ENCODE measurements at regions not wholly inside any gene's neighbourhood (a gene's known extent, or its start where the extent isn't known, plus 50 kb on each side); places are given as distances from the start of the nearest gene placed in this dataset.

DNA sequence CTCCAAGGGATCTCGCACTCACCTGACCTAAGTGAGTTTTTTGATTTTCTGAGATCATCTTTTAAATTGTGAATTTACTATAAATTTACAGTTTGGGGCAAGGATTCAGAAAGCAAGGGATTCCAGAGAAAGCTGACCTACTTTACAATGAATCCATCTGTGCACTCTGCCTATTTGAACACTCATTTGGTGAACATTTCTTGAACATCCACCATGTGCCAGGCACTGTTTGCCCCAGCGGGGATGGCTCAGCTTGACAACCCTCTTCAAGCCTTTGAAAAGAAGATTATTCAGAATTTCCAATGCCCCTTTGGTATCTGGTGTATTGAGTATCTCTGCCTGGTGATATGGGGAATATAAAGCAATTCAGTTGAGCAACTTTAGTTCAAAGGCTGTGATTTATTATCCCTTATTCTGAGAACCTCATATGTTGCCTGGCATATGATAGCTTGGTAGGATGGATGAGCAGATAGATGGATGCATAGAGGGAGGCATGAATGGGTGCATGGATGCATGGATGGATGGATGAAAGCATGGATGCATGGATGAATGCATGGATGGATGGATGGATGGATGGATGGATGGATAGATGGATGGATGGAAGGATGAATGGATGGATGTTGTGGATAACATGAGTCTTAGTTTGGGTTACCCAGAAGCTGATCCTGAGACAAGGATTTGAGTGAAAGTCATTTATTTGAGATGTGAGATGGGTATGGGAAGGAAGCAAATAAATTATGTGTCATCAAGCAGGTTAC is 149.7 kb upstream of the ZNF366 start:
- no peak for ATAC-seq (ENCODE audit: low read depth)
- Histone ChIP-seq H3K4me1 (ENCODE audit: control insufficient read depth, insufficient read depth, low read length) (peaks cover 2% of the 10 kb centered on the region; the same call in 1 of the 2 replicates), H3K14ac (replicated peaks; ENCODE audit: low read depth, low read length) (no peak overlapping the region), H2BK5ac (ENCODE audit: low read depth, low read length, poor library complexity, severe bottlenecking) (no peak overlapping the region), H3K4me3 (ENCODE audit: insufficient read depth, low read depth, low read length) (no peak overlapping the region), H3K9me3 (ENCODE audit: control insufficient read depth, insufficient read depth, low read length) (no peaks in the 10 kb centered on the region), H4K91ac (ENCODE audit: insufficient read depth, low read depth, low read length) (no peak overlapping the region), H4K5ac (ENCODE audit: low read depth, low read length) (no peak overlapping the region), H3K79me1 (ENCODE audit: low read depth in 1 of 2, low read length in 2 of 2) (no peaks in the 10 kb centered on the region), H3K23ac (ENCODE audit: low read depth, low read length) (no peak overlapping the region), H3K27me3 (ENCODE audit: control insufficient read depth, insufficient read depth, low read length) (peaks cover 1% of the 10 kb centered on the region; the same call in 1 of the 2 replicates), H2AFZ (replicated peaks; ENCODE audit: low read length, poor library complexity) (no peak overlapping the region), H2BK120ac (ENCODE audit: low read depth, low read length) (no peak overlapping the region), H4K8ac (ENCODE audit: low read depth in 2 of 2, low read length in 2 of 2) (no peak overlapping the region), H3K56ac (ENCODE audit: extremely low read depth, insufficient read depth, low read length) (no peak overlapping the region), H2AK5ac (ENCODE audit: low read depth, low read length) (no peak overlapping the region), H3K27ac (ENCODE audit: insufficient read depth, low read length) (no peak overlapping the region), H3K18ac (ENCODE audit: low read depth, low read length) (no peak overlapping the region), H4K20me1 (ENCODE audit: insufficient read depth, low read length) (no peaks in the 10 kb centered on the region), H2BK20ac (ENCODE audit: low read depth, low read length) (no peak overlapping the region), H3K36me3 (ENCODE audit: control insufficient read depth, insufficient read depth, low read length) (no peaks in the 10 kb centered on the region), H3K4ac (ENCODE audit: low read depth, low read length) (no peak overlapping the region), H2BK15ac (ENCODE audit: low read depth, low read length) (no peak overlapping the region), H2AK9ac (replicated peaks; ENCODE audit: low read depth, low read length, poor library complexity) (no peak overlapping the region), H3K9ac (ENCODE audit: low read depth, low read length) (no peak overlapping the region), H3K9me1 (ENCODE audit: insufficient read depth, low read length) (0 out of 2 replicates have a peak, but pooled peaks cover 2% of the 10 kb centered on the region), H3K4me2 (ENCODE audit: low read depth, low read length) (no peak overlapping the region)
- TF ChIP-seq RAD21 (IDR thresholded peaks at IDR 0.05; ENCODE audit: low read length) (no peak), CEBPB (IDR thresholded peaks at IDR 0.05; ENCODE audit: low read depth, low read length) (no peak), USF2 (IDR thresholded peaks at IDR 0.05; ENCODE audit: low read depth, low read length) (no peak), MXI1 (IDR thresholded peaks at IDR 0.05; ENCODE audit: borderline replicate concordance, low read depth, low read length) (no peak), CHD1 (IDR thresholded peaks at IDR 0.05; ENCODE audit: low read depth, low read length) (no peak), MAZ (IDR thresholded peaks at IDR 0.05; ENCODE audit: borderline replicate concordance, low read depth, low read length) (no peak), ELK1 (IDR thresholded peaks at IDR 0.05; ENCODE audit: borderline replicate concordance, low read depth, low read length) (no peak), FOS (IDR thresholded peaks at IDR 0.05; ENCODE audit: low read depth, low read length) (no peak), NFE2L2 (IDR thresholded peaks at IDR 0.05; ENCODE audit: low read depth, low read length) (no peak), BHLHE40 (IDR thresholded peaks at IDR 0.05; ENCODE audit: low read depth, low read length) (no peak), MAFK (IDR thresholded peaks at IDR 0.05; ENCODE audit: low read depth, low read length) (no peak)
- TF ChIP-seq, protein P1, sequence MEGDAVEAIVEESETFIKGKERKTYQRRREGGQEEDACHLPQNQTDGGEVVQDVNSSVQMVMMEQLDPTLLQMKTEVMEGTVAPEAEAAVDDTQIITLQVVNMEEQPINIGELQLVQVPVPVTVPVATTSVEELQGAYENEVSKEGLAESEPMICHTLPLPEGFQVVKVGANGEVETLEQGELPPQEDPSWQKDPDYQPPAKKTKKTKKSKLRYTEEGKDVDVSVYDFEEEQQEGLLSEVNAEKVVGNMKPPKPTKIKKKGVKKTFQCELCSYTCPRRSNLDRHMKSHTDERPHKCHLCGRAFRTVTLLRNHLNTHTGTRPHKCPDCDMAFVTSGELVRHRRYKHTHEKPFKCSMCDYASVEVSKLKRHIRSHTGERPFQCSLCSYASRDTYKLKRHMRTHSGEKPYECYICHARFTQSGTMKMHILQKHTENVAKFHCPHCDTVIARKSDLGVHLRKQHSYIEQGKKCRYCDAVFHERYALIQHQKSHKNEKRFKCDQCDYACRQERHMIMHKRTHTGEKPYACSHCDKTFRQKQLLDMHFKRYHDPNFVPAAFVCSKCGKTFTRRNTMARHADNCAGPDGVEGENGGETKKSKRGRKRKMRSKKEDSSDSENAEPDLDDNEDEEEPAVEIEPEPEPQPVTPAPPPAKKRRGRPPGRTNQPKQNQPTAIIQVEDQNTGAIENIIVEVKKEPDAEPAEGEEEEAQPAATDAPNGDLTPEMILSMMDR (conservative IDR thresholded peaks at IDR 0.05; ENCODE audit: low read depth, low read length) = no peak
- DNase-seq = no peak
- intact Hi-C loops (cut with micrococcal nuclease) = no loop called here
- dilution Hi-C loops (cut with HindIII; ENCODE audit: low sequenced_read_pairs, unreplicated experiment) = no loop called here
- in situ Hi-C loops (cut with MboI; ENCODE audit: low sequenced_read_pairs) = no loop called here
- CTCF ChIA-PET = no interaction called here
- POLR2A ChIA-PET (ENCODE audit: unreplicated experiment) = no interaction called here
- BruUV-seq (replicated peaks) = no TSS peak
- no CpG with 5 or more reads among the region's 2 CpGs for WGBS, 2 experiments (ENCODE audit: extremely low coverage in 2 of 2, insufficient read length in 1 of 2)
